ENCODE measurements at regions not wholly inside any gene's neighbourhood (a gene's known extent, or its start where the extent isn't known, plus 50 kb on each side); places are given as distances from the start of the nearest gene placed in this dataset.

DNA sequence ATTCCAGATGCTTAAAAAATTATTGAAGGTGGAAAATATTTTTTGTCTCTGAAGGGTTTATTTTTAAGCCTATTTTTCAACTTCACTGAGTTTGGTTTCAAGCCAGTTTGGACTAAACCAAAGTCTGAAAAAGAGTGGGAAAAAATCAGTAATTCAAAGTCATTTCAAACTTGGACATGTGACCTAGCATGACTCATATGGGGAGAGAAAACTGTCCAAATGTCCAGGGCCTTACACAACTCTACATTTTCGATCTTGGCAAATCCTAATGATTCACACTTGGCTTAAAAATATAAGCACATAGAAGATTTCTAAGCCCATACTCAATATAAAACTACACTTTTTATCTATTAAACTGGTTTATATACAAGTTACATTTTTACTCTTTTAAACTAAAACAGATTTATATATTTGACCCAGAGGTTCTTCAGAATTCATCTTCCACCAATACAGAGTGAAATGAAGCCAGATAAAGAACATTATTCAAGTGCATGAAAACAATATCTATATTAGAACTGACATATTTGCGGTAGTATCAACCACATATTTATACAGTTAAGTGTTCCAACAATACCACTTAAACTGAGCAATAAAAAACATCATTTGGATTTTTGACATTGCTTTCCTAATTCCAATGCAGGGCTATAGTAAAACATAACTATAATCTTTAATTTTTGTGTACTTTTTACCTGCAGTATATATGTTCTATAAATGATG is 110.3 kb upstream of the TCF21 start:
- TF ChIP-seq, protein P1, sequence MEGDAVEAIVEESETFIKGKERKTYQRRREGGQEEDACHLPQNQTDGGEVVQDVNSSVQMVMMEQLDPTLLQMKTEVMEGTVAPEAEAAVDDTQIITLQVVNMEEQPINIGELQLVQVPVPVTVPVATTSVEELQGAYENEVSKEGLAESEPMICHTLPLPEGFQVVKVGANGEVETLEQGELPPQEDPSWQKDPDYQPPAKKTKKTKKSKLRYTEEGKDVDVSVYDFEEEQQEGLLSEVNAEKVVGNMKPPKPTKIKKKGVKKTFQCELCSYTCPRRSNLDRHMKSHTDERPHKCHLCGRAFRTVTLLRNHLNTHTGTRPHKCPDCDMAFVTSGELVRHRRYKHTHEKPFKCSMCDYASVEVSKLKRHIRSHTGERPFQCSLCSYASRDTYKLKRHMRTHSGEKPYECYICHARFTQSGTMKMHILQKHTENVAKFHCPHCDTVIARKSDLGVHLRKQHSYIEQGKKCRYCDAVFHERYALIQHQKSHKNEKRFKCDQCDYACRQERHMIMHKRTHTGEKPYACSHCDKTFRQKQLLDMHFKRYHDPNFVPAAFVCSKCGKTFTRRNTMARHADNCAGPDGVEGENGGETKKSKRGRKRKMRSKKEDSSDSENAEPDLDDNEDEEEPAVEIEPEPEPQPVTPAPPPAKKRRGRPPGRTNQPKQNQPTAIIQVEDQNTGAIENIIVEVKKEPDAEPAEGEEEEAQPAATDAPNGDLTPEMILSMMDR (IDR thresholded peaks at IDR 0.05): no peak
- TF ChIP-seq POLR2A (IDR thresholded peaks at IDR 0.05) (no peak), EP300 (IDR thresholded peaks at IDR 0.05) (peak; percentile 47 to 81)
- H3K4me3 ChIP-seq: no peak overlapping the region
- H3K27ac ChIP-seq: peak overlapping the region in 2 of 4 donors; percentile 19 to 57
- peaks cover 0 to 11% (median 0%) of the 10 kb centered on the region in 4 donors for H3K4me1 ChIP-seq
- H3K9me3 ChIP-seq: no peaks in the 10 kb centered on the region
- no peaks in the 10 kb centered on the region for H3K27me3 ChIP-seq
- peak in 1 of 2 donors; percentile 40 for DNase-seq (ENCODE audit: low spot score in 2 of 2)
- no peaks in the 10 kb centered on the region for H3K36me3 ChIP-seq
- whole genome bisulfite sequencing, 2 donors: 39% methylated on average over 2 of the region's 2 CpGs

DNA sequence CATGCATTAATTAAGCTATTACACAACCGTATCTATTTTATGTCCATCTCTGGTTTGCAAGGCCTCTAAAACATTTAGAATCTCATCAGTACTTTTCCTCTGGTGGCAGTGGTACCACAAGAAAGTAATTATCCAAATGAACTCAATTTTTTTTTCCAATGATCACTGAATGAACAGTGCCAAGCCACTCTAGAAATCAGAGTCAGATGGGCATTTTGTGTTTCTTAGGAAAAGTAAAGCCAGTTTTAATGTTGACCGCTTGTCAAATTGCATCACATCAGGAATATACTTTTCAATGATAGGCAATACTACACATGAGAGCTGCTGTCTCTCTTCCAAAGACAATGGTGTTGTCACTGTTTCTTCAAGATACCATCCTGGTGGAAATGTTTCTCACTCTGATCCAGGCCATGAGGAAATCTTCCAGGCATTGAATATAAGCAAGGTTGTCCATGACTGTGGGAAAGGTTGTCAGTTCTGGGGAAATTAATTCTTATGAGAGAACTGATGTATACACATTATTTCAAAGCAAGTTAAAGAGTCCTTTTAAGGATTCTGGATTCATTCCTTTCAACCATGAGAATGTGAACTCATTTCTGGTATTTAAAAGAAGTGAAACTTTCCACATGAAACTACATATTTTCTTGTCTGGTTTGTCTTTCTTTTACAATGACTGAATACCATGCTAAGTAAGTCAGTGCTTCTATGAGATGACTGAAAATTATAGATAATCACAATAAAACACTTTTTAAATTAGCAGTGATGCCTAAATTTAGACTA is 108.8 kb upstream of the TCF21 start:
- Histone ChIP-seq H3K27me3 (no peaks in the 10 kb centered on the region), H3K36me3 (no peaks in the 10 kb centered on the region), H3K4me1 (peaks cover 0 to 11% (median 0%) of the 10 kb centered on the region in 4 donors), H3K9me3 (no peaks in the 10 kb centered on the region), H3K4me3 (no peak overlapping the region), H3K27ac (no peak overlapping the region)
- DNase-seq (ENCODE audit: low spot score in 2 of 2): no peak
- 94 to 98% methylated on average over 2 of the region's 2 CpGs for WGBS, 2 donors
- no peak for TF ChIP-seq EP300 (IDR thresholded peaks at IDR 0.05)
- TF ChIP-seq POLR2A (IDR thresholded peaks at IDR 0.05): no peak
- TF ChIP-seq, protein P1 (IDR thresholded peaks at IDR 0.05): no peak

DNA sequence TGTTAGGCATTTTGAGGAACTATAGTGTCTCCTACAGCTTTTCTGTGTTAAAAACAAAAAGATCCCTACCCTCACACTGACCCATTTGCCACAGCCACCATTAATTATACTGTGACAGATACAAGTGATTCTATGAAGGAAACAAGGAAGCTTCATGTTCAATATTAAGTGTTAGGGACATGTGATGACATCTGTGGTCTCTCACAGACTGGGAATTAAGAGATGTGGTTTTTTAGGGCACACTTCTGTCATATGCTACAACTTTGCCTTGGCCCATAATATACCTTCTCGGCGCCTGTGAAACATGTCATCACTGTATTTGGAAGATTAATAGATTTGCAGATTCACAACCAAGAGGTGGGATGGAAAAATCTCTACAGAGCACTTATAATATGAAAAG is 102.9 kb upstream of the TCF21 start:
- no peaks in the 10 kb centered on the region for H3K4me1 ChIP-seq
- H3K27ac ChIP-seq: no peak overlapping the region
- H3K9me3 ChIP-seq: no peaks in the 10 kb centered on the region
- DNase-seq (ENCODE audit: low spot score in 2 of 2): no peak
- no peaks in the 10 kb centered on the region for H3K27me3 ChIP-seq
- 95% methylated on average over 2 of the region's 2 CpGs for WGBS, 2 donors
- TF ChIP-seq, protein P1 (IDR thresholded peaks at IDR 0.05): no peak
- TF ChIP-seq EP300 (IDR thresholded peaks at IDR 0.05) (no peak), POLR2A (IDR thresholded peaks at IDR 0.05) (no peak)
- H3K36me3 ChIP-seq: no peaks in the 10 kb centered on the region
- no peak overlapping the region for H3K4me3 ChIP-seq

DNA sequence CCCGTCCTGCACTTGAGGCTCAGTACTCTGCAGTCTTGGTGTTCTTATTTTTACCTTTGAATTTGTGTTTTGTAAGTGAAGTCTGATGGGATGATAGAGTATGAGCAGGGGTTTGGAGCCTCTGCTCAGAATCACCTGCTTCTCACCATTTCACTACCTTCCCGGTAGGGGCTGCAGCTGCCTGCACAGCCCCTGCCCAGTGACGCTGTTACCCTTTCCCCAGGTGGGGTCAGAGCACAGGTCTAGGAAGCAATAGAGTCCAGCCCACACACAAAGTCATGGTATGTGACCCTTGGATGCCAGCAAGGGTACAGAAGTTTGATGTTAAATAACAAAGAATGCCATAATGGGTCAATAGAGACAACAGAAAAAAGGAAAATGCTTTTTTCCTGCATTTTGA is 101.8 kb upstream of the TCF21 start:
- TF ChIP-seq EP300 (IDR thresholded peaks at IDR 0.05) (no peak), POLR2A (IDR thresholded peaks at IDR 0.05) (no peak)
- TF ChIP-seq, protein P1 (IDR thresholded peaks at IDR 0.05): no peak
- H3K4me1 ChIP-seq: no peaks in the 10 kb centered on the region

More for the DNA sequence above, 101.8 kb upstream of the TCF21 start:
- H3K9me3 ChIP-seq: no peaks in the 10 kb centered on the region
- DNase-seq (ENCODE audit: low spot score in 2 of 2): no peak
- 86 to 88% methylated on average over 3 of the region's 3 CpGs for WGBS, 2 donors
- H3K4me3 ChIP-seq: no peak overlapping the region
- H3K36me3 ChIP-seq: no peaks in the 10 kb centered on the region
- no peaks in the 10 kb centered on the region for H3K27me3 ChIP-seq
- H3K27ac ChIP-seq: no peak overlapping the region

Measured in tibial nerve (tissue), 4 donors.